OCI-LY3 (cell line): ENCODE measurements at regions not wholly inside any gene's neighbourhood (a gene's known extent, or its start where the extent isn't known, plus 50 kb on each side); places are given as distances from the start of the nearest gene placed in this dataset.

Experiments
- EZH2phosphoT487 ChIP-seq: fragments of 200-600 bp; shearing (Covaris generic); IDR thresholded peaks from 2 replicates; pipeline ENCODE4 v1.6.1; 2018; ENCODE audit warnings: antibody characterized with exemption, mixed run types, low read depth
- TF ChIP-seq, protein P1 (sequence below): fragments of 200-600, 300-600 bp; sonication (generic); IDR thresholded peaks from 2 replicates; pipeline ENCODE4 v1.5.1; 2014; ENCODE audit warnings: antibody characterized with exemption, low read length, low read depth

DNA sequence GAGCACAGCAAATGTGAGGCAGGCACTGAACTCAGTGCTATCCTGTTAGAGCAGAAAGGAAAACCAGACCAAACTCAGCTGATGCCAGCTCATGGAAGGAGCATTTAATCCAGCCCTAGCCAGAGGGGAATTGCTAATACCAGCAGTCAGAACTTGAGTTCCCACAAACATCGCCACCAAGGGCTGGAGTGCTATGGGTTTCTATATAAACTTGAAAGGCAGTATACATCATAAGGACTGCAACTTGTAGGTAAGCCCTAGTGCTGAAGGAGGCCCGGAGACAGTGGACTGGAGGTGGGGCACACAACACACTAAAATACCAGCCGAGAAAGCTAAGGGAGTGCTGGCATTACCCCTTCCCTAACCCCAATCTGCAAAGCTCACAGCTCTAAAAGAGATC is 440.2 kb downstream of the PRR32 start:
- TF ChIP-seq, protein P1, sequence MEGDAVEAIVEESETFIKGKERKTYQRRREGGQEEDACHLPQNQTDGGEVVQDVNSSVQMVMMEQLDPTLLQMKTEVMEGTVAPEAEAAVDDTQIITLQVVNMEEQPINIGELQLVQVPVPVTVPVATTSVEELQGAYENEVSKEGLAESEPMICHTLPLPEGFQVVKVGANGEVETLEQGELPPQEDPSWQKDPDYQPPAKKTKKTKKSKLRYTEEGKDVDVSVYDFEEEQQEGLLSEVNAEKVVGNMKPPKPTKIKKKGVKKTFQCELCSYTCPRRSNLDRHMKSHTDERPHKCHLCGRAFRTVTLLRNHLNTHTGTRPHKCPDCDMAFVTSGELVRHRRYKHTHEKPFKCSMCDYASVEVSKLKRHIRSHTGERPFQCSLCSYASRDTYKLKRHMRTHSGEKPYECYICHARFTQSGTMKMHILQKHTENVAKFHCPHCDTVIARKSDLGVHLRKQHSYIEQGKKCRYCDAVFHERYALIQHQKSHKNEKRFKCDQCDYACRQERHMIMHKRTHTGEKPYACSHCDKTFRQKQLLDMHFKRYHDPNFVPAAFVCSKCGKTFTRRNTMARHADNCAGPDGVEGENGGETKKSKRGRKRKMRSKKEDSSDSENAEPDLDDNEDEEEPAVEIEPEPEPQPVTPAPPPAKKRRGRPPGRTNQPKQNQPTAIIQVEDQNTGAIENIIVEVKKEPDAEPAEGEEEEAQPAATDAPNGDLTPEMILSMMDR = no peak
- TF ChIP-seq EZH2phosphoT487 = no peak
